T-helper 1 cell treated with Interleukin-12 subunit alpha and Interleukin-12 subunit beta and Interleukin-4 antibody, amounts not matched to agents 30 μg/mL and 1 μg/mL, for 36 hours (primary cell): ENCODE measurements at regions not wholly inside any gene's neighbourhood (a gene's known extent, or its start where the extent isn't known, plus 50 kb on each side); places are given as distances from the start of the nearest gene placed in this dataset.
"Not testable (repeated sequence)": the region's sequence is repeated elsewhere in the genome, so short reads cannot be mapped to it uniquely, and the experiment has no call there.

Experiments used
- H3K27ac Mint-ChIP-seq: one replicate; pipeline ENCODE4 v1.8.0; 2021; ENCODE audit warnings: mild to moderate bottlenecking, mixed read lengths
- H3K27me3 Mint-ChIP-seq: one replicate; pipeline ENCODE4 v1.8.0; 2021; ENCODE audit warnings: low read depth, mixed read lengths
- H3K36me3 Mint-ChIP-seq: one replicate; pipeline ENCODE4 v1.8.0; 2021; ENCODE audit warnings: low read depth, mixed read lengths
- H3K4me1 Mint-ChIP-seq: one replicate; pipeline ENCODE4 v1.8.0; 2021; ENCODE audit warnings: low read depth, mixed read lengths
- H3K4me3 Mint-ChIP-seq: one replicate; pipeline ENCODE4 v1.8.0; 2021; ENCODE audit warnings: mild to moderate bottlenecking, moderate library complexity, mixed read lengths
- H3K9me3 Mint-ChIP-seq: one replicate; pipeline ENCODE4 v1.8.0; 2021; ENCODE audit warnings: mixed read lengths

DNA sequence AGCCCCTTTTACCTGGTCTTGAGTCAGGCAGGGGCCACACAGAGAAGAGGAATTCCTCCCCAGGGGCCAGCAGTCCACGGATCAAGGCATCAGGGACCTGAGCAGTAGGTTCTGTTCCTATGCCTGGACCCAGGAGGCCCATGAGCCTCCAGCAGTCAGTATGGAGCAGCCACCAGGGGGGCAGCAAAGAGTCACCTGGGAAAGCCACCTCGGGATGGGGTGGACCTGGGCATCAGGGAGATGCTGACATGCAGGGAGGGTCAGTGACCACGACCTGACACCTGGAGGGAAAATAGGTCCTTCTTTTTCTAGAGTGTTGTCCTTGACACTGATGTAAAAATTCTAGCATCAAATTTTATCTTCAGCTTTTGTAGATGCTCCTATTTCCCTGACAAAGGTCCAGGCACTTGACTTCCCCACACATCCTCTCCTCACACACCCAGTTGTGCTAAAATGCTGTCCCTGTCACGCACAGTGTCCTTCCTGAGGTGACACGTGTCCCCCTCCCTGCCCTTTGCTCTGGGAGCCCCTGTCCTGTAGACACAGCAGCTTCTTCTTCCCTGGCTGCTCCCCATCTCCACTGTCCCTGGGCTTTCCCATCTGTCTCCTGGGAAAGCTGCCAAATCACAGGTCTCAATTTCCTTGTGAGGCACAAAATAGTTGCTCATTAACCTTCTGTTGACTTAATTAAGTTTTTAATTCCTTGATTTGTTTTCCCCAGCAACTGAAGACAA lies 70.0 kb upstream of the IGLL5 start:
- H3K4me1 Mint-ChIP-seq: peaks cover 68% of the 10 kb centered on the region
- no peaks in the 10 kb centered on the region for H3K36me3 Mint-ChIP-seq
- peaks cover 5% of the 10 kb centered on the region for H3K27me3 Mint-ChIP-seq
- peak overlapping the region; percentile 73 for H3K27ac Mint-ChIP-seq
- H3K9me3 Mint-ChIP-seq: no peaks in the 10 kb centered on the region
- H3K4me3 Mint-ChIP-seq: no peak overlapping the region

DNA sequence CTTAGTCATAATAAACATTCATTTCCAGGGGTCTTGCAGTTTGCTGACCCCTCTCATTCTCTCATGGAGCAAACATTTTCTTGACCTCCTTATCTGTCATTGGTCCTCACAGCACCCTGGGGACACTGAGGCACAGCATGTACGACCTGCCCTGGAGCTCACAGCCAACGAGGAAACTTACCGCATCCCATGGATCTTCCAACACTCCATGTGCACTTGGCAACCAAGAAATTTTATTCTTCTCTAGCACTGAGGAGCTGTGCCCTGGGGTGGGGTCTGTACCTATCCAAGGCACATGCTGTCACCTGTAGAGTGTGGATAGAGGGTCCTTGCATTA lies 69.4 kb upstream of the IGLL5 start:
- H3K27me3 Mint-ChIP-seq: peaks cover 4% of the 10 kb centered on the region
- peak overlapping the region; percentile 75 for H3K4me3 Mint-ChIP-seq
- no peaks in the 10 kb centered on the region for H3K36me3 Mint-ChIP-seq
- H3K9me3 Mint-ChIP-seq: no peaks in the 10 kb centered on the region
- H3K4me1 Mint-ChIP-seq: peaks cover 73% of the 10 kb centered on the region
- H3K27ac Mint-ChIP-seq: peak overlapping the region; percentile 73

- Mint-ChIP-seq H3K36me3 (no peaks in the 10 kb centered on the region), H3K9me3 (no peaks in the 10 kb centered on the region), H3K4me1 (peaks cover 80% of the 10 kb centered on the region), H3K27me3 (no peaks in the 10 kb centered on the region), H3K27ac (peak overlapping the region; percentile 88), H3K4me3 (peak overlapping the region; percentile 75)
Observed at GRCh38 chr22:22818861-22819855, 68.5 kb upstream of the IGLL5 start.

- Mint-ChIP-seq H3K4me3 (peak overlapping the region; percentile 75), H3K9me3 (no peaks in the 10 kb centered on the region), H3K27me3 (no peaks in the 10 kb centered on the region), H3K36me3 (no peaks in the 10 kb centered on the region), H3K27ac (peak overlapping the region; percentile 88), H3K4me1 (peaks cover 80% of the 10 kb centered on the region)
Observed at GRCh38 chr22:22820076-22820475, 67.5 kb upstream of the IGLL5 start.

DNA sequence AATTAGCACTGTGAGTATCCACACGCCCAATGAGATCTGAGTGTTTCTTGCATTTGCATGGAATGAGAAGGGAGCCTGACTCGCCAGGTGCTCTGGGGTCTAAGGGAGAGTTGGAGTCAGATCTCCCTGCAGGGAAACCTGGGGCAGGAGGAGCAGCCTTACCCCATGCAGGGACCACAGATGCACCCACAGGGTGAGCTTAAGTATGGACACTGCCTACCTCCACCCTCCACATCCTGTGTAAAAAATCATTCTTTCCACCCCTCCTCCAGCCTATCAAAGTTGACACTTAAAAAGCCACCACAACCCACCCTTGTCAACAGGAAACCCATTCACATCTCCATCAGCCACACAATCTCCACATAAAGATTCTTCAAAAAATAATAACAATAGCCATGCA lies 67.0 kb upstream of the IGLL5 start:
- no peaks in the 10 kb centered on the region for H3K36me3 Mint-ChIP-seq

GRCh38 chr22:22821340-22821739 lies 66.3 kb upstream of the IGLL5 start:
- Mint-ChIP-seq H3K4me3 (peak overlapping the region; percentile 16), H3K4me1 (peaks cover 74% of the 10 kb centered on the region)

More for the DNA sequence above, 67.0 kb upstream of the IGLL5 start:
- Mint-ChIP-seq H3K27me3 (peaks cover 3% of the 10 kb centered on the region), H3K27ac (peak overlapping the region; percentile 88), H3K4me1 (peaks cover 80% of the 10 kb centered on the region), H3K9me3 (no peaks in the 10 kb centered on the region), H3K4me3 (peak overlapping the region; percentile 75)

GRCh38 chr22:22822106-22822505 lies 65.5 kb upstream of the IGLL5 start:
- no peaks in the 10 kb centered on the region for H3K9me3 Mint-ChIP-seq
- no peak overlapping the region for H3K4me3 Mint-ChIP-seq
- peaks cover 15% of the 10 kb centered on the region for H3K27me3 Mint-ChIP-seq
- H3K36me3 Mint-ChIP-seq: no peaks in the 10 kb centered on the region
- peaks cover 67% of the 10 kb centered on the region for H3K4me1 Mint-ChIP-seq
- peak overlapping the region; percentile 62 for H3K27ac Mint-ChIP-seq

More at GRCh38 chr22:22821340-22821739, 66.3 kb upstream of the IGLL5 start:
- peak overlapping the region; percentile 88 for H3K27ac Mint-ChIP-seq
- H3K36me3 Mint-ChIP-seq: no peaks in the 10 kb centered on the region
- no peaks in the 10 kb centered on the region for H3K9me3 Mint-ChIP-seq
- peaks cover 9% of the 10 kb centered on the region for H3K27me3 Mint-ChIP-seq

GRCh38 chr22:22822553-22822952 lies 65.1 kb upstream of the IGLL5 start:
- Mint-ChIP-seq H3K4me1 (peaks cover 63% of the 10 kb centered on the region), H3K27me3 (peaks cover 20% of the 10 kb centered on the region), H3K27ac (peak overlapping the region; percentile 62)
- H3K36me3 Mint-ChIP-seq, H3K9me3 Mint-ChIP-seq, H3K4me3 Mint-ChIP-seq: not testable (repeated sequence)

GRCh38 chr22:22823131-22823810 lies 64.3 kb upstream of the IGLL5 start:
- Mint-ChIP-seq H3K4me1 (peaks cover 57% of the 10 kb centered on the region), H3K36me3 (no peaks in the 10 kb centered on the region), H3K9me3 (no peaks in the 10 kb centered on the region), H3K27me3 (peaks cover 20% of the 10 kb centered on the region), H3K27ac (peak overlapping the region; percentile 46), H3K4me3 (no peak overlapping the region)

DNA sequence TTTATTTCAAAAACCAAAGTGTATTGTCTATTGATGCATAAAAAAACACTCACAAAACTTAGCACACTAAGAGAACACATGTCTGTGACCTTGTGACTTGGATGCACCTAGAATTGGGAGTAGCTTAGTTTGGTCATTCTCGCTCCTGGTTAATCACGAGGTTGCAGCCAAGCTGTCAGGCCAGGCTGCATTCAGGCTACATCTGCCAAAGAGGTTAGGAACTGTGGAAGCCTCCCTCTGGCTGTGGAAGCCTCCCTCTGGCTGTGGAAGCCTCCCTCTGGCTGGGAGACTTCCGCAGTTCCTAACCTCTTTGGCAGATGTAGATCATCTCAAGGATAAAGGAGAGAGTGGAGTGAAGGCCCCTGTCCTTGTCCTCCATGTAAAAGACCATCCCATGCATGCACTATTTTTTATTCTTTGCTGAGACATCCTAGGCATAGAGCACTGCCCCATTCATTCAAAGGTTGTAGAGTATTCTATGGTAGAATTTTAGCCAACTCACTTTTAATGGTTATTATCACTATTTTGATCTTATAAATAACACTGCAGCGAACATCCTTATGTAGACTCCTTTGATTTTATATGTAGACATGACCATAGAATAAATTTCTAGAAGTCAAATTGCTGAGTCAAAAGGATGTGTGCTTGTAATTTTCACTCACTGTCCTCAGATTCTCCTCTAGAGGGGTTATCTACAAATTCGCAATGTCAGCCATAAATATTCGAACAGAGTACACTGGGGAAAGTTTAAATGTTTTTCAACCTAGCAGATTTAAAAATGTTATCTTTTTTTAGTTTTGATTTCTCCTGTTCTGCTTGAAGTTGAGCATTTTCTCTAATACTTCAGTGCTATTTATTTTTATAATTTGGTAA lies 63.0 kb upstream of the IGLL5 start:
- no peaks in the 10 kb centered on the region for H3K36me3 Mint-ChIP-seq
- peaks cover 29% of the 10 kb centered on the region for H3K27me3 Mint-ChIP-seq
- H3K4me1 Mint-ChIP-seq: peaks cover 44% of the 10 kb centered on the region
- no peak overlapping the region for H3K27ac Mint-ChIP-seq
- no peak overlapping the region for H3K4me3 Mint-ChIP-seq
- H3K9me3 Mint-ChIP-seq: no peaks in the 10 kb centered on the region

DNA sequence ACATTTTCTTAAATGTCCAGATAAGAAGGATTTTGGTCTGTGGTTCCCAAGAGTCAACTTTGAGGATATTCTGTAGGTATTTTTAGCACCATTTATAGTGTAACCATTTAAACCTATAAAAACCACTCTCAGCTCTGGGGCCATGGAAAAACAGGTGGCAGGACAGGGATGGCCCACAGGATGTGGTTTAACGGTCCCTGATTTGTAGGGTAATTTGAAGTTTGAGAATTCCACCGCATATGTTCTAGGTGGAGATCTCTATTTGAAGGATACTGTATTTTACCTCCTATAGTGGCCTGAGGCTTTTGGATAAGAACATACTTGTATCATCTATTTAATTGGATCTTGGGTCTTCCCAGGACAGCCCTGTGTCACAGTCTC lies 62.4 kb upstream of the IGLL5 start:
- H3K9me3 Mint-ChIP-seq: no peaks in the 10 kb centered on the region
- no peak overlapping the region for H3K4me3 Mint-ChIP-seq
- H3K36me3 Mint-ChIP-seq: no peaks in the 10 kb centered on the region
- peaks cover 38% of the 10 kb centered on the region for H3K4me1 Mint-ChIP-seq
- H3K27me3 Mint-ChIP-seq: peaks cover 34% of the 10 kb centered on the region
- H3K27ac Mint-ChIP-seq: no peak overlapping the region

DNA sequence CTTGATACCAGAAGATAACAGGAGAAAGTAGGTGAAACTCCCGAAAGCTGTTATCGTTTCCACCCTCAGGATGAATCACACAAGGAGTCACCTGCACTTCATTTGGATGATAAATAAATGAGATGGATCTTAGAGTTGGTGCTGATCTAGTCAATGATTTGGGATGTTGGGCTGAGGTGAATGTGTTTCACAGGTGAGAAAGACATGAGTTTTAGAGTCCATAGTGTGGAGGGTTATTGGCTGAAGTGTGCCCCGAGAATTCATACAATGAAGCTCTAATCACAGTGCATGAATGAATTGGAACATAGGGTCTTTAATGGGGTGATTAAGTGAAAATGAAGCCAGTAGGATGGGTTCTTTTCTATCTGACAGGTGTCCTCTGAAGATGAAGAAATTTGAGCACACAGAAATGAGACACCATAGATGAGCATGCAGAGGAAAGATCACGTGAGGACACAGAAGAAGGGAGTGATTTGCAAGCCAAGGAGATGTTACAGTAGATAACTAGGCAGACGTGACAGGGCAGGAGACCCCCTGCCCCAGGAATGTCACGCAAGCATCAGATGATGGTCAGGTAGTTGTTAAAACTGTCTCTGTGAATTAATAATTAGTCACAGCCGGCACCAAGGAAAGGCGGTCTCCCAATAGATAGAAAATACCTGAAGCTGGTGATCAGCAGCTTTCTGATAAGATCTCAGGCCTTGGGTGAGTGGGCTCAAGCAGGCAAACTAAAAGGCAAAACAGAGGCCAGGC lies 60.3 kb upstream of the IGLL5 start:
- Mint-ChIP-seq H3K4me3 (no peak overlapping the region), H3K9me3 (no peaks in the 10 kb centered on the region), H3K36me3 (no peaks in the 10 kb centered on the region), H3K4me1 (peaks cover 19% of the 10 kb centered on the region), H3K27me3 (peaks cover 52% of the 10 kb centered on the region), H3K27ac (no peak overlapping the region)

DNA sequence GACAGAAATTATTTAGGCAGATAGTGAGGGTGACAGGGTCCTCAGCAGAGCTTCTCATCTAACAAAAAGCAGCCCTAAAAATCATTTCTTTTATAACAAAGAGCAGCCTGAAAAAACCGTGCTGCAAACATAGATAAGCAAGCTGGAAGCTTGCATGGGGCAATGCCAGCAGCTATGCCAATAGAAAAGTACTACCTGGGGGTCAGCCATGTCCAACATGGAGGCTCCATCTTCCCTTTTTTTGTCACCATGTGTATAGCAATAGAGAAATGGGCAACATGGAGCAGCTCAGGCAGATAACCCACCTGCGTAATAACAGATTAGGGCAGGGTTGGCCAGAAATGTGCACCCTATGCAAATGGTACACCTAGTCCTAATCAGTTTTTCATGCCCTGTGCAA lies 57.4 kb upstream of the IGLL5 start:
- H3K27me3 Mint-ChIP-seq: peaks cover 76% of the 10 kb centered on the region

More for the DNA sequence above, 57.4 kb upstream of the IGLL5 start:
- no peaks in the 10 kb centered on the region for H3K36me3 Mint-ChIP-seq
- no peaks in the 10 kb centered on the region for H3K9me3 Mint-ChIP-seq
- H3K4me1 Mint-ChIP-seq: peaks cover 4% of the 10 kb centered on the region
- H3K27ac Mint-ChIP-seq: no peak overlapping the region
- no peak overlapping the region for H3K4me3 Mint-ChIP-seq
